Spleen (tissue), 7 donors: ENCODE measurements at regions not wholly inside any gene's neighbourhood (a gene's known extent, or its start where the extent isn't known, plus 50 kb on each side); places are given as distances from the start of the nearest gene placed in this dataset.

Experiments
- CTCF ChIP-seq, 11 experiments: fragments of 200-600 bp in 7 of 11; fragments of 450-650 bp in 4 of 11; sonication (generic) in 4 of 11; IDR thresholded peaks in 8 of 11; conservative IDR thresholded peaks in 3 of 11; 1 replicate in 7 of 11; 2 replicates in 4 of 11; pipeline versions ENCODE4 v1.4.0 to v1.8.0; 2016 to 2021; ENCODE audit warnings: antibody characterized with exemption in 11 of 11, inconsistent platforms in 4 of 11, mild to moderate bottlenecking in 1 of 11
- POLR2AphosphoS5 ChIP-seq, 3 donors: sonication (generic); formaldehyde crosslinking; IDR thresholded peaks; one replicate each; pipeline ENCODE4 v1.5.1; 2017; ENCODE audit warnings: antibody characterized with exemption in 3 of 3
- donor health status: DM: no; HTN: no; CAD: no; lungs with moderate emphysema.
- donor health status: DM: no; HTN: no; CAD: no.
- donor health status: DM: no; HTN: no; CAD: no.

GRCh38 chr3:161657786-161658185, 161.2 kb downstream of the OTOL1 start:
- TF ChIP-seq CTCF (IDR thresholded peaks at IDR 0.05 in 8 of 11, conservative IDR thresholded peaks at IDR 0.05 in 3 of 11) (no peak), POLR2AphosphoS5 (IDR thresholded peaks at IDR 0.05) (no peak)
